HepG2 (cell line): ENCODE measurements at regions not wholly inside any gene's neighbourhood (a gene's known extent, or its start where the extent isn't known, plus 50 kb on each side); places are given as distances from the start of the nearest gene placed in this dataset.

Experiments
- BCL6 ChIP-seq: IDR thresholded peaks from 2 replicates; pipeline ENCODE4 v1.6.1; 2016; ENCODE audit warnings: missing genetic modification reagents, missing compliant biosample characterization
- EHMT2 ChIP-seq: fragments of 200-600 bp; sonication (generic); IDR thresholded peaks from 2 replicates; pipeline ENCODE4 v1.7.0; 2017; ENCODE audit warnings: antibody characterized with exemption, low read depth, low read length, borderline replicate concordance
- FOXJ3 ChIP-seq: sonication (generic); formaldehyde crosslinking; IDR thresholded peaks from 2 replicates; pipeline ENCODE4 v1.4.0; 2020; ENCODE audit warnings: missing genetic modification reagents, mild to moderate bottlenecking, borderline replicate concordance
- HMG20A ChIP-seq: IDR thresholded peaks from 2 replicates; pipeline ENCODE4 v1.6.1; 2016; ENCODE audit warnings: borderline replicate concordance
- MAFF ChIP-seq: IDR thresholded peaks from 2 replicates; pipeline ENCODE4 v1.6.1; 2011; ENCODE audit warnings: low read depth, low read length, improper control_type of control experiment
- NFKBIZ ChIP-seq: IDR thresholded peaks from 2 replicates; pipeline ENCODE4 v1.6.1; 2018; ENCODE audit warnings: missing genetic modification reagents, missing compliant biosample characterization
- PAXIP1 ChIP-seq: sonication (generic); formaldehyde crosslinking; conservative IDR thresholded peaks from 2 replicates; pipeline ENCODE4 v1.4.0; 2020; ENCODE audit warnings: mild to moderate bottlenecking, missing genetic modification reagents, moderate library complexity
- POGZ ChIP-seq: sonication (generic); formaldehyde crosslinking; IDR thresholded peaks from 2 replicates; pipeline ENCODE4 v1.4.0; 2020; ENCODE audit warnings: mild to moderate bottlenecking, missing genetic modification reagents
- SMAD3 ChIP-seq: sonication (generic); formaldehyde crosslinking; IDR thresholded peaks from 2 replicates; pipeline ENCODE4 v1.4.0; 2020; ENCODE audit warnings: missing genetic modification reagents
- SOX5 ChIP-seq: IDR thresholded peaks from 2 replicates; pipeline ENCODE4 v1.6.1; 2016; ENCODE audit warnings: borderline replicate concordance
- SRSF1 ChIP-seq: fragments of 200-400 bp; formaldehyde crosslinking; optimal IDR thresholded peaks from 2 replicates; pipeline ENCODE3; 2017; ENCODE audit warnings: mild to moderate bottlenecking, low read depth, low read length, moderate library complexity
- WIZ ChIP-seq: sonication (generic); formaldehyde crosslinking; IDR thresholded peaks from 2 replicates; pipeline ENCODE4 v1.5.1; 2020; ENCODE audit warnings: mild to moderate bottlenecking, missing genetic modification reagents
- ZFP37 ChIP-seq: sonication (generic); formaldehyde crosslinking; IDR thresholded peaks from 2 replicates; pipeline ENCODE4 v1.4.0; 2020; ENCODE audit warnings: missing genetic modification reagents, borderline replicate concordance
- ZNF296 ChIP-seq: sonication (generic); formaldehyde crosslinking; conservative IDR thresholded peaks from 2 replicates; pipeline ENCODE4 v1.5.0; 2020; ENCODE audit warnings: mild to moderate bottlenecking, missing genetic modification reagents
- ZNF331 ChIP-seq: sonication (generic); formaldehyde crosslinking; IDR thresholded peaks from 2 replicates; pipeline ENCODE4 v1.4.0; 2020; ENCODE audit warnings: missing genetic modification reagents
- ZNF414 ChIP-seq: sonication (generic); formaldehyde crosslinking; IDR thresholded peaks from 2 replicates; pipeline ENCODE4 v1.5.0; 2020; ENCODE audit warnings: missing genetic modification reagents
- ZNF572 ChIP-seq: sonication (generic); formaldehyde crosslinking; IDR thresholded peaks from 2 replicates; pipeline ENCODE4 v1.5.1; 2020; ENCODE audit warnings: mild to moderate bottlenecking, missing genetic modification reagents
- ZNF678 ChIP-seq: sonication (generic); formaldehyde crosslinking; IDR thresholded peaks from 2 replicates; pipeline ENCODE4 v1.4.0; 2020; ENCODE audit warnings: mild to moderate bottlenecking, missing genetic modification reagents
- ZZZ3 ChIP-seq: sonication (generic); formaldehyde crosslinking; IDR thresholded peaks from 2 replicates; pipeline ENCODE4 v1.4.0; 2020; ENCODE audit warnings: missing genetic modification reagents, mild to moderate bottlenecking, borderline replicate concordance
- TF ChIP-seq, protein P1 (sequence below), 2 experiments: IDR thresholded peaks; 2 replicates each; pipeline ENCODE4 v1.6.1; 2011 to 2012; ENCODE audit warnings: low read length in 2 of 2, borderline replicate concordance in 1 of 2, low read depth in 1 of 2, mild to moderate bottlenecking in 1 of 2, moderate library complexity in 1 of 2

DNA sequence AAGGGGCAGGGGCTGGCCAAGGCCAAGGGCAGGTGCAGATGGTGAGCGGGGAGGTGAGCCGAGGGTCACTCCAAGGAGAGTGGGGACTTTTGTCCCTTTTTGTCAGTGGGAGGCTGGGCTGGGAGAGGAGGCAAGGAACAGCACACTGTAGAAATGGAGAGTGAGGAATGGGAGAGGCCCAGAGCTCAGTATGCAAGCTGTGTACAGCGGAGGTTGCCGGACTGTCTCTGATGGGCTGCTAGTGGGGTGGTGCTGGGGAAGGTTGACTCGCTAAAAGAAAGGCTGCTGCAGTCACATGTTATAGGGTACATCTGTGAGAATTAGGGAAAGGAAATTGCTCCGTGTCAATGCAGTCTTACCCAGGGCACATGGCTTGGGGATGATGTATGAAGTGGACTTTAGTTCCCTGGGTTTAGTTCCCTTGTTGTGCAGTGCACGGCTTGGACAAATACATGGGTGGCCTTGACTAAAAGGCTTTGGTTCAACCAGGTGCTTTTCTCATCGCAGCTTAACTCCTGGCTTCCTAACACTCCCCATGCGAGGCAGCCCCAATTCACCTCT lies 57.1 kb upstream of the STX18 start (continued):
- peak; percentile 83 for TF ChIP-seq PAXIP1
- TF ChIP-seq NFKBIZ (CRISPR knock-in tag): no peak
- TF ChIP-seq SOX5 (CRISPR knock-in tag): peak; percentile 64; the same call in 1 of the 2 replicates
- peak; percentile 89 for TF ChIP-seq WIZ (CRISPR knock-in tag)
- peak; percentile 77 for TF ChIP-seq EHMT2
- 0 out of 2 replicates have a peak, but pooled peaks have one; percentile 29 for TF ChIP-seq SMAD3 (CRISPR knock-in tag)
- TF ChIP-seq ZNF331 (CRISPR knock-in tag): 0 out of 2 replicates have a peak, but pooled peaks have one; percentile 24
- peak; percentile 46; the same call in 1 of the 2 replicates for TF ChIP-seq HMG20A (CRISPR knock-in tag)
- TF ChIP-seq ZNF296 (CRISPR knock-in tag): no peak
- TF ChIP-seq, protein P1, sequence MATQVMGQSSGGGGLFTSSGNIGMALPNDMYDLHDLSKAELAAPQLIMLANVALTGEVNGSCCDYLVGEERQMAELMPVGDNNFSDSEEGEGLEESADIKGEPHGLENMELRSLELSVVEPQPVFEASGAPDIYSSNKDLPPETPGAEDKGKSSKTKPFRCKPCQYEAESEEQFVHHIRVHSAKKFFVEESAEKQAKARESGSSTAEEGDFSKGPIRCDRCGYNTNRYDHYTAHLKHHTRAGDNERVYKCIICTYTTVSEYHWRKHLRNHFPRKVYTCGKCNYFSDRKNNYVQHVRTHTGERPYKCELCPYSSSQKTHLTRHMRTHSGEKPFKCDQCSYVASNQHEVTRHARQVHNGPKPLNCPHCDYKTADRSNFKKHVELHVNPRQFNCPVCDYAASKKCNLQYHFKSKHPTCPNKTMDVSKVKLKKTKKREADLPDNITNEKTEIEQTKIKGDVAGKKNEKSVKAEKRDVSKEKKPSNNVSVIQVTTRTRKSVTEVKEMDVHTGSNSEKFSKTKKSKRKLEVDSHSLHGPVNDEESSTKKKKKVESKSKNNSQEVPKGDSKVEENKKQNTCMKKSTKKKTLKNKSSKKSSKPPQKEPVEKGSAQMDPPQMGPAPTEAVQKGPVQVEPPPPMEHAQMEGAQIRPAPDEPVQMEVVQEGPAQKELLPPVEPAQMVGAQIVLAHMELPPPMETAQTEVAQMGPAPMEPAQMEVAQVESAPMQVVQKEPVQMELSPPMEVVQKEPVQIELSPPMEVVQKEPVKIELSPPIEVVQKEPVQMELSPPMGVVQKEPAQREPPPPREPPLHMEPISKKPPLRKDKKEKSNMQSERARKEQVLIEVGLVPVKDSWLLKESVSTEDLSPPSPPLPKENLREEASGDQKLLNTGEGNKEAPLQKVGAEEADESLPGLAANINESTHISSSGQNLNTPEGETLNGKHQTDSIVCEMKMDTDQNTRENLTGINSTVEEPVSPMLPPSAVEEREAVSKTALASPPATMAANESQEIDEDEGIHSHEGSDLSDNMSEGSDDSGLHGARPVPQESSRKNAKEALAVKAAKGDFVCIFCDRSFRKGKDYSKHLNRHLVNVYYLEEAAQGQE (IDR thresholded peaks at IDR 0.05; ENCODE audit: borderline replicate concordance in 1 of 2, low read depth in 1 of 2, low read length in 2 of 2): no peak
- TF ChIP-seq SRSF1: no peak
- no peak for TF ChIP-seq POGZ (CRISPR knock-in tag)
- no peak for TF ChIP-seq ZZZ3 (CRISPR knock-in tag)
- no peak for TF ChIP-seq ZNF678 (CRISPR knock-in tag)
- TF ChIP-seq MAFF: no peak
- TF ChIP-seq FOXJ3 (CRISPR knock-in tag): peak; percentile 70; the same call in 1 of the 2 replicates
- 0 out of 2 replicates have a peak, but pooled peaks have one; percentile 54 for TF ChIP-seq ZNF572 (CRISPR knock-in tag)
- peak; percentile 43 for TF ChIP-seq BCL6 (CRISPR knock-in tag)
- peak; percentile 47; the same call in 1 of the 2 replicates for TF ChIP-seq ZNF414 (CRISPR knock-in tag)
- 0 out of 2 replicates have a peak, but pooled peaks have one; percentile 63 for TF ChIP-seq ZFP37 (CRISPR knock-in tag)
